B cell (primary cell): ENCODE measurements at regions not wholly inside any gene's neighbourhood (a gene's known extent, or its start where the extent isn't known, plus 50 kb on each side); places are given as distances from the start of the nearest gene placed in this dataset.

Source experiments
- ATAC-seq: fragments of 200-7000 bp; cut with Tn5 transposase; one replicate; pipeline ENCODE4 v1.10.0; 2021; ENCODE audit warnings: low read depth, mild to moderate bottlenecking, moderate number of reproducible peaks, moderate library complexity
- CTCF ChIA-PET: fragments of 350-600 bp; sonication (Branson Sonifier 250); formaldehyde crosslinking; loops from one replicate; lab custom pipeline; 2021; ENCODE audit warnings: antibody characterized with exemption, inconsistent platforms; lab: Charles Lee
- POLR2A ChIA-PET: fragments of 350-600 bp; sonication (Branson Sonifier 250); formaldehyde crosslinking; loops from one replicate; lab custom pipeline; 2021; ENCODE audit warnings: antibody characterized with exemption; lab: Charles Lee
- DNase-seq: peaks from one replicate; pipeline ENCODE4 v3.0.0; 2013
- H2AFZ ChIP-seq: 2 replicates; pipeline ENCODE4 v1.6.1; 2012; ENCODE audit warnings: mild to moderate bottlenecking, low read depth, low read length; ENCODE audit not compliant: insufficient read depth, poor library complexity, severe bottlenecking
- H3K27ac ChIP-seq, 2 donors: 1 replicate in 1 of 2; 2 replicates in 1 of 2; pipeline ENCODE4 v1.5.1; 2012 to 2013; ENCODE audit warnings: low read length in 2 of 2, mild to moderate bottlenecking in 2 of 2, moderate library complexity in 1 of 2
- H3K27me3 ChIP-seq, 4 experiments: fragments of 200-600 bp in 1 of 4; sonication (generic) in 1 of 4; replicated peaks in 1 of 4; 1 replicate in 2 of 4; 2 replicates in 2 of 4; pipeline versions ENCODE4 v1.6.1 to v1.7.0; 2013 to 2016; ENCODE audit warnings: low read length in 3 of 4, mild to moderate bottlenecking in 2 of 4, mixed read lengths in 1 of 4, moderate library complexity in 1 of 4; ENCODE audit not compliant: insufficient read depth in 4 of 4, control insufficient read depth in 3 of 4; ENCODE audit errors: control extremely low read depth in 1 of 4
- H3K36me3 ChIP-seq, 2 experiments: replicated peaks in 1 of 2; 1 replicate in 1 of 2; 2 replicates in 1 of 2; pipeline versions ENCODE4 v1.6.1 to v1.7.1; 2013; ENCODE audit warnings: low read length in 1 of 2; ENCODE audit not compliant: insufficient read depth in 2 of 2, control insufficient read depth in 1 of 2; ENCODE audit errors: control extremely low read depth in 1 of 2, extremely low read depth in 1 of 2
- H3K4me1 ChIP-seq, 2 donors: fragments of 200-600 bp in 1 of 2; sonication (generic) in 1 of 2; 1 replicate in 1 of 2; 2 replicates in 1 of 2; pipeline versions ENCODE4 v1.5.1 to v1.6.1; 2013 to 2017; ENCODE audit warnings: low read length in 2 of 2; ENCODE audit not compliant: control insufficient read depth in 2 of 2, insufficient read depth in 2 of 2
- H3K4me2 ChIP-seq: replicated peaks from 2 replicates; pipeline ENCODE3; 2012; ENCODE audit warnings: mild to moderate bottlenecking, low read depth, low read length; ENCODE audit not compliant: poor library complexity, severe bottlenecking
- H3K4me3 ChIP-seq, 5 experiments: fragments of 200-600 bp in 1 of 5; sonication (generic) in 1 of 5; 1 replicate in 3 of 5; 2 replicates in 2 of 5; pipeline versions ENCODE4 v1.5.1 to v1.7.0; 2011 to 2016; ENCODE audit warnings: low read length in 4 of 5, mild to moderate bottlenecking in 4 of 5, low read depth in 2 of 5, control low read depth in 1 of 5, moderate library complexity in 1 of 5; ENCODE audit not compliant: insufficient read depth in 1 of 5; ENCODE audit errors: control extremely low read depth in 1 of 5, extremely low read depth in 1 of 5
- H3K79me2 ChIP-seq: fragments of 200-600 bp; sonication (generic); one replicate; pipeline ENCODE4 v1.6.0; 2016; ENCODE audit warnings: low read length; ENCODE audit not compliant: control insufficient read depth, insufficient read depth
- H3K9ac ChIP-seq: fragments of 200-600 bp; sonication (generic); 2 replicates; pipeline ENCODE4 v1.6.1; 2017; ENCODE audit warnings: mild to moderate bottlenecking, low read length, moderate library complexity
- H3K9me3 ChIP-seq, 3 donors: one replicate each; pipeline versions ENCODE4 v1.6.1 to v1.7.1; 2013; ENCODE audit warnings: low read length in 2 of 3; ENCODE audit not compliant: control insufficient read depth in 2 of 3, insufficient read depth in 1 of 3; ENCODE audit errors: control extremely low read depth in 1 of 3
- H4K20me1 ChIP-seq: 2 replicates; pipeline ENCODE4 v1.6.0; 2012; ENCODE audit warnings: mild to moderate bottlenecking, low read length; ENCODE audit not compliant: insufficient read depth, control insufficient read depth, poor library complexity, severe bottlenecking
- H3K27ac Mint-ChIP-seq: one replicate; pipeline ENCODE4 v1.8.0; 2021; ENCODE audit warnings: mixed read lengths
- H3K27me3 Mint-ChIP-seq: one replicate; pipeline ENCODE4 v1.8.0; 2021; ENCODE audit warnings: mixed read lengths
- H3K4me1 Mint-ChIP-seq: one replicate; pipeline ENCODE4 v1.8.0; 2021; ENCODE audit warnings: mixed read lengths
- H3K4me3 Mint-ChIP-seq: one replicate; pipeline ENCODE4 v1.8.0; 2021; ENCODE audit warnings: mixed read lengths
- H3K9me3 Mint-ChIP-seq: one replicate; pipeline ENCODE4 v1.8.0; 2022; ENCODE audit warnings: mixed read lengths; ENCODE audit not compliant: insufficient read depth
- EZH2 ChIP-seq: IDR thresholded peaks from 2 replicates; pipeline ENCODE4 v1.6.1; 2012; ENCODE audit warnings: borderline replicate concordance, low read depth, mild to moderate bottlenecking, moderate library complexity, low read length; ENCODE audit not compliant: insufficient read depth, poor library complexity, severe bottlenecking
- WGBS: methylation state at CpG from one replicate; pipeline ENCODE4 v1.1.5; 2013; ENCODE audit warnings: missing lambda C conversion rate; ENCODE audit not compliant: insufficient coverage; 5-methylcytosine and 5-hydroxymethylcytosine counted together
- intact Hi-C: fragments of 100-400 bp; cut with micrococcal nuclease; formaldehyde crosslinking; loops from one replicate; pipeline ENCODE4 v1.10.0; 2022
- TF ChIP-seq, protein P1 (sequence below): fragments of 200-600 bp; IDR thresholded peaks from one replicate; pipeline ENCODE4 v1.8.0; 2022; ENCODE audit warnings: antibody characterized with exemption, mild to moderate bottlenecking

DNA sequence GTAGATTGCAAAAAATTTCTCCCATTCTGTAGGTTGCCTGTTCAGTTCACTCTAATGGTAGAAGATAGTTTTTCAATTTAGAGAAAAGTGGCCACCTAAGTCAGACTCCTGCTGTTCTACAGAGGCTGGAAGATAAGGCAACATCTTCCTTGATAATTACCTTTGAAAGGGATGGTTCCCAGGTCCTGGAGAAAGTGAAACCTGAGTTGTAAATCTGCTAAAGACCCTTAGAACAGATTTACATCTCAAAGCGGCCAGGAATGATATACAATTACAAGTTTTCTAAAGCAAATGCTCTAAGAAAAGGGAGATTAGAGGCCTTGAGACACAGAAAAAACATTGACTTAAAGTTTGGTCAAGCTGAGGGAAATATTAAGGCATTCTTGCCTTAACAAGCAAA lies 1350.2 kb upstream of the FAM98A start:
- CTCF ChIA-PET = no interaction called here
- Histone ChIP-seq H2AFZ (no peak overlapping the region), H3K9ac (no peak overlapping the region), H3K79me2 (no peaks in the 10 kb centered on the region), H3K4me3 (no peak overlapping the region), H3K27me3 (no peaks in the 10 kb centered on the region), H3K9me3 (no peaks in the 10 kb centered on the region), H3K36me3 (no peaks in the 10 kb centered on the region), H4K20me1 (no peaks in the 10 kb centered on the region), H3K4me2 (no peak overlapping the region), H3K4me1 (no peaks in the 10 kb centered on the region), H3K27ac (no peak overlapping the region)
- DNase-seq = no peak
- Mint-ChIP-seq H3K4me3 (no peak overlapping the region), H3K27ac (no peak overlapping the region), H3K9me3 (peaks cover 7% of the 10 kb centered on the region), H3K4me1 (no peaks in the 10 kb centered on the region), H3K27me3 (no peaks in the 10 kb centered on the region)
- intact Hi-C loops = no loop called here
- WGBS = no CpG with 5 or more reads among the region's 1 CpG
- no peak for ATAC-seq
- TF ChIP-seq EZH2 = no peak
- TF ChIP-seq, protein P1, sequence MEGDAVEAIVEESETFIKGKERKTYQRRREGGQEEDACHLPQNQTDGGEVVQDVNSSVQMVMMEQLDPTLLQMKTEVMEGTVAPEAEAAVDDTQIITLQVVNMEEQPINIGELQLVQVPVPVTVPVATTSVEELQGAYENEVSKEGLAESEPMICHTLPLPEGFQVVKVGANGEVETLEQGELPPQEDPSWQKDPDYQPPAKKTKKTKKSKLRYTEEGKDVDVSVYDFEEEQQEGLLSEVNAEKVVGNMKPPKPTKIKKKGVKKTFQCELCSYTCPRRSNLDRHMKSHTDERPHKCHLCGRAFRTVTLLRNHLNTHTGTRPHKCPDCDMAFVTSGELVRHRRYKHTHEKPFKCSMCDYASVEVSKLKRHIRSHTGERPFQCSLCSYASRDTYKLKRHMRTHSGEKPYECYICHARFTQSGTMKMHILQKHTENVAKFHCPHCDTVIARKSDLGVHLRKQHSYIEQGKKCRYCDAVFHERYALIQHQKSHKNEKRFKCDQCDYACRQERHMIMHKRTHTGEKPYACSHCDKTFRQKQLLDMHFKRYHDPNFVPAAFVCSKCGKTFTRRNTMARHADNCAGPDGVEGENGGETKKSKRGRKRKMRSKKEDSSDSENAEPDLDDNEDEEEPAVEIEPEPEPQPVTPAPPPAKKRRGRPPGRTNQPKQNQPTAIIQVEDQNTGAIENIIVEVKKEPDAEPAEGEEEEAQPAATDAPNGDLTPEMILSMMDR = no peak
- POLR2A ChIA-PET = no interaction called here

DNA sequence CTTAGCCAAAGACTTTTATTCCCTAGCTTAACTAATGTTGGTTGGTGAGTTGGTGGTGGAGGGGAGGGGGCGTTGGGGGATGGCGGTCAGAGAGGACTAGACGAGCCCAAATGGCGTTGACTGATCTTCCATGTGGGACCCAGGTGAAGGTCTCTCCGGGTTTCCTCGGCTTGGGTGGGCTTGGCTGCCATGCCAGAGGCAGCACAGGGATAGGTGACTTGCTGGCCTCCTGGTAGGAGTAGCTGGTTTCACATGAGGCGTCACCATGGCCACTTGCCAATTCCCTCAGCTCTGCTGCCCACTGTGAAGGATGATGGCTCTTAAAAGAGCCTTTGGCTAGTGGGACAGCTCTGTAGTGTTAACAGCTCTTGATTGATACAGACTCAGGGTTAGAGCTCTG lies 1337.0 kb upstream of the FAM98A start:
- no peak for DNase-seq
- Histone ChIP-seq H3K9me3 (no peaks in the 10 kb centered on the region), H3K4me2 (no peak overlapping the region), H3K27me3 (no peaks in the 10 kb centered on the region), H3K4me1 (no peaks in the 10 kb centered on the region), H2AFZ (no peak overlapping the region), H3K9ac (no peak overlapping the region), H3K79me2 (no peaks in the 10 kb centered on the region), H3K27ac (no peak overlapping the region), H3K36me3 (no peaks in the 10 kb centered on the region), H4K20me1 (no peaks in the 10 kb centered on the region), H3K4me3 (no peak overlapping the region)
- Mint-ChIP-seq H3K27ac (no peak overlapping the region), H3K27me3 (no peaks in the 10 kb centered on the region), H3K9me3 (peaks cover 2% of the 10 kb centered on the region), H3K4me1 (no peaks in the 10 kb centered on the region), H3K4me3 (no peak overlapping the region)
- intact Hi-C loops = no loop called here
- no peak for TF ChIP-seq EZH2
- TF ChIP-seq, protein P1 = no peak
- no peak for ATAC-seq
- POLR2A ChIA-PET = no interaction called here
- 84% methylated on average over 7 of the region's 7 CpGs for WGBS
- CTCF ChIA-PET = no interaction called here
